ENCODE measurements at regions not wholly inside any gene's neighbourhood (a gene's known extent, or its start where the extent isn't known, plus 50 kb on each side); places are given as distances from the start of the nearest gene placed in this dataset.

- H3K27me3 Mint-ChIP-seq (ENCODE audit: low read depth, unreplicated experiment) = peaks cover 46% of the 10 kb centered on the region
- Histone ChIP-seq H3K4me1 (ENCODE audit: insufficient read depth, low read length) (no peaks in the 10 kb centered on the region), H3K9ac (ENCODE audit: low read length) (no peak overlapping the region), H3K4me2 (ENCODE audit: low read length) (no peak overlapping the region), H2AFZ (ENCODE audit: low read depth, low read length) (no peak overlapping the region), H4K20me1 (ENCODE audit: insufficient read depth, low read length) (no peaks in the 10 kb centered on the region), H3K79me2 (ENCODE audit: insufficient read depth, low read length) (no peaks in the 10 kb centered on the region), H3K4me3 (ENCODE audit: insufficient read depth, low read depth, low read length) (no peak overlapping the region), H3K27ac (ENCODE audit: low read depth, low read length) (no peak overlapping the region), H3K36me3 (ENCODE audit: insufficient read depth, low read length) (no peaks in the 10 kb centered on the region), H3K27me3 (ENCODE audit: insufficient read depth, low read length) (no peaks in the 10 kb centered on the region), H3K9me3 (ENCODE audit: insufficient read depth, low read depth, low read length) (no peaks in the 10 kb centered on the region)
- no peak for FAIRE-seq
- H3K36me3 Mint-ChIP-seq (ENCODE audit: low read depth, unreplicated experiment) = no peaks in the 10 kb centered on the region
- no peak overlapping the region for H3K4me3 Mint-ChIP-seq (ENCODE audit: unreplicated experiment)
- no peaks in the 10 kb centered on the region for H3K9me3 Mint-ChIP-seq (ENCODE audit: unreplicated experiment)
- H3K27ac Mint-ChIP-seq (ENCODE audit: unreplicated experiment) = no peak overlapping the region
- H3K4me1 Mint-ChIP-seq (ENCODE audit: low read depth, unreplicated experiment) = peaks cover 2% of the 10 kb centered on the region
- DNase-seq (ENCODE audit: low read depth) = no peak
- TF ChIP-seq EZH2 (IDR thresholded peaks at IDR 0.05; ENCODE audit: insufficient read depth, low read length) (no peak), CTCF (IDR thresholded peaks at IDR 0.05; ENCODE audit: insufficient read depth, low read depth, low read length) (no peak)
Observed at GRCh38 chr11:69378303-69379141, 84.6 kb downstream of the MYEOV start.

- DNase-seq (ENCODE audit: low read depth) (no peak), FAIRE-seq (no peak)
- Mint-ChIP-seq H3K9me3 (ENCODE audit: unreplicated experiment) (no peaks in the 10 kb centered on the region), H3K36me3 (ENCODE audit: low read depth, unreplicated experiment) (no peaks in the 10 kb centered on the region), H3K4me3 (ENCODE audit: unreplicated experiment) (no peak overlapping the region), H3K27me3 (ENCODE audit: low read depth, unreplicated experiment) (peaks cover 50% of the 10 kb centered on the region), H3K27ac (ENCODE audit: unreplicated experiment) (no peak overlapping the region), H3K4me1 (ENCODE audit: low read depth, unreplicated experiment) (peaks cover 2% of the 10 kb centered on the region)
- Histone ChIP-seq H3K4me3 (ENCODE audit: insufficient read depth, low read depth, low read length) (no peak overlapping the region), H3K27ac (ENCODE audit: low read depth, low read length) (no peak overlapping the region), H2AFZ (ENCODE audit: low read depth, low read length) (no peak overlapping the region), H3K4me2 (ENCODE audit: low read length) (no peak overlapping the region), H3K36me3 (ENCODE audit: insufficient read depth, low read length) (no peaks in the 10 kb centered on the region), H3K79me2 (ENCODE audit: insufficient read depth, low read length) (no peaks in the 10 kb centered on the region), H3K4me1 (ENCODE audit: insufficient read depth, low read length) (no peaks in the 10 kb centered on the region), H3K9me3 (ENCODE audit: insufficient read depth, low read depth, low read length) (no peaks in the 10 kb centered on the region), H3K9ac (ENCODE audit: low read length) (no peak overlapping the region), H4K20me1 (ENCODE audit: insufficient read depth, low read length) (no peaks in the 10 kb centered on the region), H3K27me3 (ENCODE audit: insufficient read depth, low read length) (no peaks in the 10 kb centered on the region)
- no peak for TF ChIP-seq CTCF (IDR thresholded peaks at IDR 0.05; ENCODE audit: insufficient read depth, low read depth, low read length)
- TF ChIP-seq EZH2 (IDR thresholded peaks at IDR 0.05; ENCODE audit: insufficient read depth, low read length) = no peak
Observed at GRCh38 chr11:69380451-69380901, 86.5 kb downstream of the MYEOV start.

All from astrocyte (in vitro differentiated cells and primary cell).